ENCODE measurements at regions not wholly inside any gene's neighbourhood (a gene's known extent, or its start where the extent isn't known, plus 50 kb on each side); places are given as distances from the start of the nearest gene placed in this dataset.

DNA sequence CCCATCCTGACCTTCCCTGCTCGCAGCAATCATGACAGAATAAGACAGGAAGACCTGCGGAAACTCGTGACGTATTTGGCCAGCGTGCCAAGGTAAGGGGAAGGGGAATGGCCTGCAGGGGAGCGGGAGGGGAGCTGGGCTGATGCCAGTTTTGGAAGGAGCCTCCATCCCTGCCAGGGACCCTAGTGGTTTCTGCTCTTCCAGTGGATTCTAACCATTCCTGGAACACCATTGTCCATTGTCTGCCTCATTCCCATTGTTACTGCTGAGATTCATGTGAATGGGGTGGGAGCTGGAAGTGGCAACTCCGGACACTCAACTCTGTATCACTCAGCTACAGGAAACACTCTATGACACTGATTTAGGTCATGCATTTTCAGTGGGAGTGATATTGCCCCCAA, 242.9 kb upstream of the ROPN1 start:
- DNase-seq, result no peak
- intact Hi-C loops (cut with micrococcal nuclease), result no loop called here
- no peak overlapping the region for H3K27ac Mint-ChIP-seq
- no peaks in the 10 kb centered on the region for H3K36me3 Mint-ChIP-seq (ENCODE audit: low read depth)
- H3K4me3 Mint-ChIP-seq, result no peak overlapping the region
- peaks cover 2% of the 10 kb centered on the region for H3K27me3 Mint-ChIP-seq
- H3K4me1 Mint-ChIP-seq, result no peaks in the 10 kb centered on the region
- H3K9me3 Mint-ChIP-seq, result no peaks in the 10 kb centered on the region

DNA sequence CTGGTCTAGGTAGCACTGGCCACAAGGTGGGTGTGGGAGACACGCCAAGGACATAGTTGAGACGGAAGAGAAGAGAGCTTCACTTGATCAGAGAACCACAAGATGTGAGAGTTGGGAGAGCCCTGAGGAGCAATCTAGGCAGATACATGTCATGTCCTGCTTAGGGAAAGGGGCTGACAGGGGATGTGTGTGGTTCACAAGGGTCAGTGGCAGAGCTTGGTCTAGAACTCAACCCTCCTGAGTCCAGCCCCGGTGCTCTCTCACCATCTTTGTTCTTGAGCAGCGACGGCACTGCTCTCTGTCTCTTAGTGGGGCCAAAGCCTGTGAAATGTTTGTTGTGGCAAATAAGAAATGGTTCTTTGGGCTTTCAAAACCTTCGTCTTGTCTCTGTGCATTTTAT, 243.5 kb upstream of the ROPN1 start:
- no peak overlapping the region for H3K4me3 Mint-ChIP-seq
- no peak for DNase-seq
- H3K27ac Mint-ChIP-seq, result no peak overlapping the region
- H3K27me3 Mint-ChIP-seq, result peaks cover 4% of the 10 kb centered on the region
- H3K36me3 Mint-ChIP-seq (ENCODE audit: low read depth), result no peaks in the 10 kb centered on the region
- intact Hi-C loops (cut with micrococcal nuclease), result no loop called here
- no peaks in the 10 kb centered on the region for H3K4me1 Mint-ChIP-seq
- no peaks in the 10 kb centered on the region for H3K9me3 Mint-ChIP-seq

DNA sequence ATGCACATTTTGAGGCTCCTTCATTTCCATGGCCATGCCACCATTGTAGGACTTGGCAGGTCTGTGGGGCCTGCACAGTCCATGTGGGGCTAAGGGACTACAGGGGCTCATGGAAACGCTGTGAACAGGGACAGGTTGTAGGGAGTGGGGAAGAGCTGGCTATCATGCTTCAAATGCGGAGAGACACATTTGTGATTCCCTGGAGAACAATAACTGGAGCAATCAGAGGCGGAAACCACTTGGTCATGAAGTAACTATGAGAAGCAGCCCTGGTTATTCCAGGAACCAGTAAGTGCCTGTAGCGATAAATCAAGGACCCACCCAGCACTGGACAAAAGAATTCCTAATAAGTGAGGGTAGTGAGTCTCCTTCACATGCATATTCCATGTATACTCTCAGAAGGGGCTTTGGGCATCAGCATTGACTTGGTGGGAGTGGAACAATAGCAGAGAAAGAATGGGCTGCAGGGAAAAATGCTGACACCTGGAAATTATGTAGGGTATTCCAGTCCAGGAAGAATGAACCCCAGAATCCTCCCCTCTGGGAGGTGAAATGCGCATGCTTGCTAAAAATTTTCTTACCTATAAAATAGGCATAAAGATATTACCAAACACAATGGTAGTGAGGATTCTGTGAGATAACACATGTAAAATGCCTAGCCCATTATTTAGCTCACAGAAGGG, 251.4 kb upstream of the ROPN1 start:
- intact Hi-C loops (cut with micrococcal nuclease), result no loop called here

DNA sequence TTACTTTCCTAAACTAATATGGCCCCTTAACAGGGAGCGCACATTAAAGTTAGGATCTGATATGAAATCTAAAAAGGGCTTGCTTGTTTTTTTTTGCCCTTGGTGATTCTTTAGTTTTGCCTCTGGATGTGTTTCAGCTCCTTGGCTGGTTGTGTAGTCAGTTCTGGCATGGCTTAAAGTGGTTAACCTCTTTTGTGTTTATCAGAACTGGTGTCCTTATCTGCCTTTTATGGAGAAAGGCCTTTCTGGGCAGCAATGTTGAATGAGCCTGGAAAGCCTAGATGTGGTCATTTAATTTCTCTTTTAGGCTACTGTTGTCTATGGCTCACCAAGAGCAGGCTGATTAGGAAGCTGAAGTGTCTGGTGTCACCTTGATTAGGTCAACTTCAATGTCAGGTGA, 254.5 kb upstream of the ROPN1 start:
- intact Hi-C loops (cut with micrococcal nuclease), result no loop called here
- H3K27ac Mint-ChIP-seq, result no peak overlapping the region

More for the DNA sequence above, 251.4 kb upstream of the ROPN1 start:
- Mint-ChIP-seq H3K27me3 (peaks cover 8% of the 10 kb centered on the region), H3K27ac (peak overlapping the region; percentile 10), H3K4me3 (no peak overlapping the region), H3K4me1 (no peaks in the 10 kb centered on the region), H3K36me3 (ENCODE audit: low read depth) (no peaks in the 10 kb centered on the region), H3K9me3 (no peaks in the 10 kb centered on the region)
- DNase-seq, result no peak

DNA sequence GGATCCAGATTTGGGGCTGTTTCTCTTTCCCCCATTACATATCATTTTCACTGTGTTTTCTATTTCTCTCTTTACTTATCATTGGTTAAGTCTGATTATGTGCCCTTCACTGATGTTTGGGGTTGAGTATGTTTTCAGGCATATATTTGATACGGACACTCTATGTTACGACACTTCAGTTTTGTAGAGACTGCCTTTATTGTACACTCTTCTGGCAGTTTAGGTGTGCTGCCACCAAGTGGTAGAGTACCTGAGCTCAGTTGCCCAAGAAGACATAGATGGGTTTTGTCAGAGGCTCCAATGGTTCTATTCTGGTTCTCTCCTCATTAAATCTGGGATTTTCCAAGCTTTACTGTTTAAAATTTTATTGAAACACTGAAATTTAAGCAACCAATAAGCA, 255.0 kb upstream of the ROPN1 start:
- Mint-ChIP-seq H3K27ac (no peak overlapping the region), H3K4me3 (no peak overlapping the region), H3K4me1 (no peaks in the 10 kb centered on the region)

More for the DNA sequence above, 254.5 kb upstream of the ROPN1 start:
- peaks cover 13% of the 10 kb centered on the region for H3K27me3 Mint-ChIP-seq
- DNase-seq, result no peak
- H3K36me3 Mint-ChIP-seq (ENCODE audit: low read depth), result no peaks in the 10 kb centered on the region
- no peak overlapping the region for H3K4me3 Mint-ChIP-seq
- no peaks in the 10 kb centered on the region for H3K9me3 Mint-ChIP-seq
- no peaks in the 10 kb centered on the region for H3K4me1 Mint-ChIP-seq

DNA sequence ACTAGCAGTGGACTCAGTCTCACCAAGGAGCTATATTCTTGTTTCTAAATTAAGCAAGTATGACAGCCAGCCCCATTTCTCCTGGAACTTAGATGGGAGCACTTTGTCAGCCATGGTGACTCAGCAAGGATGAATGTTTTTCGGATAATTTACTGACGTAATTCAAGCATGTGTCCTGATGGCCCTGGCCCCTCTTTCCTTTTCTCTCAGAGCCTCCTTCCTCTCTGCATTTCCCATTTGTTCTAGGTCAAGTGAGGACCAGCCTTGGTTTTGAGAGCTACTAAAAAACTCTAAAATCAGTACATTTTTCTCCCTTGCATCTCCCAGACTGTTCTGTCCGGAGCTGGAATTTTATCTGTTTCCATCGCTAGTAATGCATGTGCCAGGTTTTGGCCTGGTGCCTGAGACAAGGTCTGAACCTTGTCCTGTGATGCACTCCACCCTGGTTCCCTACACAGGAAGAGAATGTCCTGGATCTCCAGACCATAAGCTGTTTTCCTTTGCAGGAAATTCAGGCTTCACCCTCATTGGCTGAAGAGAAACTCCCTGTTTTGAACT, 256.6 kb upstream of the ROPN1 start:
- Mint-ChIP-seq H3K27me3 (peaks cover 13% of the 10 kb centered on the region), H3K9me3 (no peaks in the 10 kb centered on the region), H3K4me3 (no peak overlapping the region), H3K4me1 (no peaks in the 10 kb centered on the region), H3K27ac (no peak overlapping the region), H3K36me3 (ENCODE audit: low read depth) (no peaks in the 10 kb centered on the region)
- DNase-seq, result no peak
- intact Hi-C loops (cut with micrococcal nuclease), result no loop called here

More for the DNA sequence above, 255.0 kb upstream of the ROPN1 start:
- no peak for DNase-seq
- Mint-ChIP-seq H3K27me3 (peaks cover 10% of the 10 kb centered on the region), H3K9me3 (no peaks in the 10 kb centered on the region), H3K36me3 (ENCODE audit: low read depth) (no peaks in the 10 kb centered on the region)
- intact Hi-C loops (cut with micrococcal nuclease), result no loop called here

DNA sequence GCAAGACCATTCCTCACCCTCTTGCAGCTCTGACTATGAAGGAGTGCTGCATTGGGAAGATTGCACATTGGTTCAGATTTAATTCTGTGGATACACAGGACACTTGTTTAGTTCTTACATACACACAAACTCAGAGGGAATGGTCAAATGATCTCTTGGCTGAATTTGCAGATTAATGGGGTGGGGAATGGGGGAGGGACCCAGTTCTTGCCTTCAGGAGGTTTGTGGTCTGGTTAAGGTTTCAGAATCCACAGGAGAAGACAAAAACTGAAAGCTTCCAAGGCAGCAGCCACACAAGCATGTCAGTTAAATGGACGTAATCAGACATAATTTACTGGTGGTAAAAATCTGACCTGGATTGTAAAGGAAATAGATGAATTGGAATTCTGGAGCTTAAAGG, 257.1 kb upstream of the ROPN1 start:
- no peak for DNase-seq
- intact Hi-C loops (cut with micrococcal nuclease), result no loop called here
- Mint-ChIP-seq H3K4me3 (no peak overlapping the region), H3K36me3 (ENCODE audit: low read depth) (no peaks in the 10 kb centered on the region), H3K27me3 (peaks cover 13% of the 10 kb centered on the region), H3K9me3 (no peaks in the 10 kb centered on the region), H3K4me1 (no peaks in the 10 kb centered on the region), H3K27ac (no peak overlapping the region)

DNA sequence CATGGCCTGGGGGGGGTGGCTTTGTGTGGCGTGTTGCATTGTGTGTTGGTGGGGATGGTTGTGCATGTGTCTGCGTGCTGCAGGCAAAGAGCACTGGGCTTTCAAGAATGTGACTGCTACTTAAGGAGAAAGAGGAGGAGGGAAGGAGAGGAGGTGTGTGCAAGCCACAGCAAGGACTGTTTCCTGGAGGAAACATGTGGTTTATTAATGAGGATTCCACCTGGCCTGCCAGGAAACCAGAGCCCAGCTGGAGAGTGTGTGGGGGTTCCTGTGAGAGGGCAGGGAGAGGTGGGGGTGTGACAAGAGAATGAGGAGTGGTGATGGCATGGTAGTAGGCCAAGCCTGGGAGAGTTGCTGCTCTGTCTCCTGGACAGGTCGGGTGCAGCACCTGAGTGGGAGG, 258.1 kb upstream of the ROPN1 start:
- DNase-seq, result no peak
- Mint-ChIP-seq H3K27ac (no peak overlapping the region), H3K4me1 (no peaks in the 10 kb centered on the region), H3K9me3 (no peaks in the 10 kb centered on the region), H3K36me3 (ENCODE audit: low read depth) (no peaks in the 10 kb centered on the region), H3K4me3 (no peak overlapping the region), H3K27me3 (peaks cover 13% of the 10 kb centered on the region)
- intact Hi-C loops (cut with micrococcal nuclease), result no loop called here

DNA sequence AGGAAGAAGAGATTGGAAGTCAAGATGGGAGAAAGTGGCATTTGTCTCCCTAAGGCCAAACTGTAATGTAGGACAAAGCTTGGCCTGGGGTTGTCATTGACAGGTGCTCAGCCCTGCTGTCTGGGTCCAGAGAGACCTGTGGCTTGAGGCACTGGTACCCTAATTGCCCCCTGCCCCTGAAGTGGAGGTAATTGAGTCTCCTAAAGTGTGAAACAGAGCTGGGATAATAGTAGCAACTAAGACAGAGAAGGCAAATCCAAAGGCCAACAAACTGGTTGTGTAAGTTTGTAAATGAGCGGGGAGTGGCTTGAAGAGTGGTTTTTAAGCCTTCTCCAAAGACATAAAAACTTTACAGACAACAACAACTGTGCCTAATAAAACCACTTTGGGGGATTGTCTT, 264.2 kb upstream of the ROPN1 start:
- Mint-ChIP-seq H3K4me1 (no peaks in the 10 kb centered on the region), H3K4me3 (no peak overlapping the region), H3K36me3 (ENCODE audit: low read depth) (no peaks in the 10 kb centered on the region), H3K9me3 (no peaks in the 10 kb centered on the region), H3K27me3 (peaks cover 4% of the 10 kb centered on the region), H3K27ac (no peak overlapping the region)
- intact Hi-C loops (cut with micrococcal nuclease), result no loop called here
- DNase-seq, result no peak

DNA sequence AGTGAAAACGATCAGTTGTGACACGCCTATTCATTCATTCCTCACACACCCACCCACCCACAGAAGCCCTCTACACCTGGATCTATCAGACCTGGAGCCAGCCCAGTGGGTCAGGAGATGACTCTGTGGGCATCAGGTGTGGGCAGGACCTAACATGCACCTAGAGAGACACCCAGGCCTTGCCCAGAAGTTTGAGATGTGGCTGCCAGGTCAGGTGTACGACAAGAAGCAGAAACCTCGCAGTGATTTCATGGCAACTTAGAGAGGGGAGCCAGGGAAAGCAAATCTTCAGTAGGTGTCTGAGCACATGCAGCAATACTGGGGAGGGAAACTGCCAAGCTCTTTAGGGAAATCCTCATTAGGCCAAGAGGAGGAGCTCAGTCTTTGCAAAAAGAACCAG, 264.7 kb upstream of the ROPN1 start:
- intact Hi-C loops (cut with micrococcal nuclease), result no loop called here
- no peaks in the 10 kb centered on the region for H3K36me3 Mint-ChIP-seq (ENCODE audit: low read depth)
- H3K27ac Mint-ChIP-seq, result no peak overlapping the region
- H3K4me3 Mint-ChIP-seq, result no peak overlapping the region
- no peak for DNase-seq
- no peaks in the 10 kb centered on the region for H3K4me1 Mint-ChIP-seq
- no peaks in the 10 kb centered on the region for H3K9me3 Mint-ChIP-seq
- H3K27me3 Mint-ChIP-seq, result peaks cover 4% of the 10 kb centered on the region

DNA sequence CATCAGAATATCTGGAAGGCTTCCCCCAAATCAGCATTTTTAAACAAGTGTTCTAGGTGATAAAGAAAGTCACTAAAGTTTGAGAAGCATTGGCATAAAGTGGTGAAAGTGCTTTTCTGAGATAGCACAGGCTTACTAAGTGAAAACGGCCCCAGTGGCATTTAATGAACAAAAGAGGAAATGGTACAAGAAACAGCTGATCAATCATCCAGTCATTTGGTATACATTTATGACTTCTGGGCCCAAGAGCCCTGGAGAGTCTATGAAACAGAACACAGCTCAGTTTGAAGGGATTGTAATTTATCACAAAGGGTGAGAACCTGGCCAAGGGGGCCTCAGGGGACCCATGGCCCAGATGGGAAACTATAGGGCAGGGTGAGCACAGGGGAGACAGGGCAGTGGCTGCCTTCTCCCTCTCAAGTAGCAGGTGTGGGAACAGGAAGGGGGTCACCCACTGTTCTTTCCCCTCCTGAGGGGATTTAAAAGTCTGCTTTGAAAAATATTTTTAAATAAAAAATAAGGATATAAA, 265.5 kb upstream of the ROPN1 start:
- no peaks in the 10 kb centered on the region for H3K36me3 Mint-ChIP-seq (ENCODE audit: low read depth)

DNA sequence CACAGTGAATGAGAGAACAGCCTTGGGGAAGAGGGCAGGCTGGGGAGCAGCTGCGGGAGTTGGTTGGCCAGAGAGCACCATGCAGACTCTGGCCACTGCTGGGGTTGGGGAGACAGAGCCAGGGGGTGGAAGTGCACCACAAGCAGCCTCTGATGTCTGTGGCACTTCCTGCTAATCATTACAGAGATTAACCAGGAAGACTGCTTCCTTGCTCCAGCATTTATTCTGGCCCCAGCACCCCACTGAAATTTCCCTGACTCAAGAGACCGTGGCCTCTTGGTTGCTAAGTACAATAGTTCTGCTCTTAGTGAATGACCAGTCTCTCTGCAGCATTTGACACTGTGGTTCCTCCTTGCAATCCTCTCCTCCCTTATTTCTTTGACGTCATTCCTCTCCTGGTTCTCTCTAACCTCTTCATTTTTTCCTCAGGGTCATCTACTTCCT, 266.2 kb upstream of the ROPN1 start:
- DNase-seq, result no peak
- Mint-ChIP-seq H3K36me3 (ENCODE audit: low read depth) (no peaks in the 10 kb centered on the region), H3K27me3 (peaks cover 4% of the 10 kb centered on the region), H3K27ac (no peak overlapping the region), H3K9me3 (no peaks in the 10 kb centered on the region), H3K4me1 (no peaks in the 10 kb centered on the region), H3K4me3 (no peak overlapping the region)
- intact Hi-C loops (cut with micrococcal nuclease), result no loop called here

More for the DNA sequence above, 265.5 kb upstream of the ROPN1 start:
- Mint-ChIP-seq H3K27ac (no peak overlapping the region), H3K9me3 (no peaks in the 10 kb centered on the region), H3K27me3 (peaks cover 4% of the 10 kb centered on the region), H3K4me1 (no peaks in the 10 kb centered on the region), H3K4me3 (no peak overlapping the region)
- no peak for DNase-seq
- intact Hi-C loops (cut with micrococcal nuclease), result no loop called here

DNA sequence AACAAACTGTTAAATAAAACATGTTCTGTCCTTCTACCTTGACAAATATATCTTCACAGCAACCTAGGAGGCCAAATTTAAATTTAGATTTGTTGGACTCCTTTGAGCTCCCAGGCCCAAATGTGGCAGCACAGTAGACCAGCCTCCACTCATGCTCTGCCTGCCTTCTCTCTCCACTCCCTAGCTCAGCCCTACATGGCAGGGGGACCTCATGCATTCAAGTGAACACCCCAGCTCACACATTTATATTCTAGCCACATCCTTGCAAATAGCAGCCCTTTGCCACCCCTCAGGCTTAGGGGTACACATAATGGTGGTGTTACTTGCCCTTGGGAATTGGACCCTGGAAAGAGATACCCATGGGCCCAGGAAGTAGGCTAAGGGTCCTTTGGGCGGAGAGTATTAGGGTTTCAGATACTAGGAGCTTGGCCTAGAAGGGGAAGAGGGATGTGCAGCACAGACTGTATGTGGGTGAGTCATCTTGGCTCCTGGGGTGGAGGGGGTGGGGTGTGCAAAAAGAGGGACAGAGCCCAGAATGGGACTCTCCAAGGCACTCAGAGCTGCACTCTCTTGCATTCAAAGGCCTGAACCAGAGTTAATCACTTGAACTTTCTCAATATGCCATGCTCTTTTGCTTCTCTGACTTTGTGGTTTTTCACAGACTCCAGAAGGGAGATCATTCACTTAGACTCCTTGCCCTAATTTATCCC, 268.4 kb upstream of the ROPN1 start:
- H3K9me3 Mint-ChIP-seq, result no peaks in the 10 kb centered on the region
- H3K4me3 Mint-ChIP-seq, result no peak overlapping the region
- no peaks in the 10 kb centered on the region for H3K4me1 Mint-ChIP-seq
- H3K27me3 Mint-ChIP-seq, result peaks cover 3% of the 10 kb centered on the region
- intact Hi-C loops (cut with micrococcal nuclease), result no loop called here
- no peak overlapping the region for H3K27ac Mint-ChIP-seq
- DNase-seq, result no peak
- no peaks in the 10 kb centered on the region for H3K36me3 Mint-ChIP-seq (ENCODE audit: low read depth)

DNA sequence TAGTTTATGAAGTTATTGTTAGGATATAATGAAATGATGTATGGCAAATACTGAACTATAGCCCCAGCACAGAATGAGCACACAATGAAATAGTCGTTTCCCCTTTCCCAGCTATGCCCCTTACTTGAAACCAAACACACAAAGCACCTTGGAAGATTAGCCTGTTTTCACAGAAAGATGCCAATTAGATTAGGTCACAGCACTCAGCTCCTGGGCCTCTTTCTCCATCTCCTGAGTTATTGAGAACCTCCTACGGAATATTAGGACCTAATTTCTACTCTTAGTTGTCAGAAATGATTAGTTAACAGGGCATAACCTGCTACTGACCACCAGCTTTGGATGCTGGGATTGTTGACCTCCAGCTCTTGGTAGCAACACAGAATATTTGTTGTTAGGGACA, 269.4 kb upstream of the ROPN1 start:
- no peak overlapping the region for H3K4me3 Mint-ChIP-seq
- H3K9me3 Mint-ChIP-seq, result no peaks in the 10 kb centered on the region
- no peaks in the 10 kb centered on the region for H3K36me3 Mint-ChIP-seq (ENCODE audit: low read depth)
- no peak overlapping the region for H3K27ac Mint-ChIP-seq
- no peaks in the 10 kb centered on the region for H3K4me1 Mint-ChIP-seq
- intact Hi-C loops (cut with micrococcal nuclease), result no loop called here
- peaks cover 1% of the 10 kb centered on the region for H3K27me3 Mint-ChIP-seq
- DNase-seq, result no peak

All from activated CD4-positive, alpha-beta T cell treated with anti-CD3 and anti-CD28 coated beads, Interleukin-2, amount 10 ng/mL, durations not matched to agents 24 days and 14 days (primary cell).